Activated CD4-positive, alpha-beta T cell treated with anti-CD3 and anti-CD28 coated beads for 48 hours (primary cell): ENCODE measurements at regions not wholly inside any gene's neighbourhood (a gene's known extent, or its start where the extent isn't known, plus 50 kb on each side); places are given as distances from the start of the nearest gene placed in this dataset.
"Not testable (repeated sequence)": the region's sequence is repeated elsewhere in the genome, so short reads cannot be mapped to it uniquely, and the experiment has no call there.

ENCODE experiments used
- DNase-seq: peaks from one replicate; pipeline ENCODE4 v3.0.0-alpha.2; 2020

DNA sequence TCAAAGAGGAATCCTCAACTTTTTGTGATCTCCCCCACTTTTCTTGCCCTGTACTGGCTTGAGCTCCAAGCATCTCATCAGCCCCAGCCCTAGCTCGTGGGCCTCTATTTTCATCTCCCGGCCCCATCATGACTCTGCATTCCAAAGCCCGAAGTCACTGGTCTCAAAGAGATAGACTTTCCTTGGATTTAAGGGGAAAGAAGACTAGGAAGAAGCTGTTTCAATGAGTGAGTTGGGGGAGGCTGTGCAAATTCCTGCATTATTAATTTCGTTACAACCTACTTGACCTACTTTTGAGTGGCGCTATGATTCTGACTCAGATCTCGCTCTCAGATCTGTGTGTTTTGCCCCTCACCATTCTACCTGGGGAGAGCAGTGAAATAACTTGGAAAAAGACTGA lies 266.6 kb upstream of the TBL1XR1 start:
- no peak for DNase-seq

DNA sequence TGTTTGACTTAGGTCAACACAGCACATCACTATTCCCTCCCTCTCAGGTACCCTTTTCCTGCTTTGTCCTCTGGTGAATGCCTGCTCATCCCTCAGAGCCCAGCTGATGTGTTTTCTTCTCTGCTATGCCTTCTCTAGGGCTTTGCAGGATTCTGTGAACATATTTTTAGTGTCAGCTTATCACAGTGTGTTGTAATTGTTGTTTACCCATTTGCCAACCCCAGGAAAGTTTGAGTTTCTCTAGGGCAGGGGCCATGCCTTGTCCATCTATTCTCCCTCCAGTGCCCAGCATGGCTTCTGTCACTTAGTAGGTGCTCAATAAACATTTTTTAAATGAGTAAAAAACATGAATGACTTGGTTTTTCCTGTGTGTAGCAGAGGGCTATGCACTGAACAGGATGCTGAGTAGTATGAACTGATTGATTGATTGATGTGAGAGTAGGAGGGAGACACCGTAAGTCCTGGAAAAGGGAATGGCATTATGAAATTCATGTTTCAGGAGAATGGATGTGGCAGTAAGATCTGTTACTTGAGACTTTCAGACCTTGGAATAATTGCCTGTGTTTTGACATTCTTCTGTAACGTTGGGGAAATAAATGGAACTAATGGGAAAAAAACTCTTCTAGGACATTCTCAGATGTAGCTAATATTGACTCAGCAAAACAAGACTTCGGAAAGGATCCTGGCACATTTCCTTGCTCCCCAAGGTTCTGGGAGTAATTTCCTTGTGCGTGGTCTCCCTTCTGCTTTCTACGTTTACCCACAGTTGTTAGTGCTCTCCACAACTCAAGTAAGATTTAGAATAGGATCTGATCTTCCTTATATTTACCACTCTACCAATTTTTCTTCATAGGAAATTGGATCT lies 267.3 kb upstream of the TBL1XR1 start:
- no peak for DNase-seq

DNA sequence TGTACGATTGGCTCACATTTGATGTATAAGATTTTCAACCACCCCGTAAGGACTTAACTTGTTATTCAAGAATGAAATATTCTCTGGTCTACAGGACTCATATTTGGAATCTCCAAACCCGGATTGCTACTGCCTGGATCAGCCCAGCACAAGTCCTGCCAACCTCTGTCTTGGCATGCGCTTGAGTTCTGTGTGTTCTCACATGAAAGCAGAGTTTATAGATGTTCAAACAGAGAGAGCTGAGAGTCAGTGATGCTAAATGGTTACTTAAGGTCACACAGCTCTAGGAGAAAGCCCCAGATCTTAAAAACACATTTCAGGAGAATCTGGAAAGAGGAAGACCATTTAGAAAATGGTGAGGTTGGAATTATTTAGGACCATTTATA lies 268.0 kb upstream of the TBL1XR1 start:
- DNase-seq: no peak

DNA sequence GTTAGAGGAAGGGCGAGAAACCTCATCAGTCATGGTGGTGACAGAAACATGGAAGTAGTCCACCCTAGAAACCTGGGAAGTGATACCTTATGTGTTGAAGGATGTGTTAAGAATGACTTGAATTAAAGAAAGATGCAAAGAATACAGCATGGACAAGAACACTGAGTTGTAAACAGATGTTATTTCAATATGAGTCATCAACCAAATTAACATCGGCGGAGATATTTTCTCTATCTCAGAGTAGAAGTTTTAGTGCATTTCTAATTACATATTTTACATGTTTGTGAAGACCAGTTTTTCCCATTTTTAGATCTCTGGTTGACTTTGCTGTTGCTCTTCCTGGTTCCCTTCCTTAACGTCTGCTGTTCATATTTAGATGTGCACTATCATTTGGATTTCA lies 268.8 kb upstream of the TBL1XR1 start:
- DNase-seq: no peak

DNA sequence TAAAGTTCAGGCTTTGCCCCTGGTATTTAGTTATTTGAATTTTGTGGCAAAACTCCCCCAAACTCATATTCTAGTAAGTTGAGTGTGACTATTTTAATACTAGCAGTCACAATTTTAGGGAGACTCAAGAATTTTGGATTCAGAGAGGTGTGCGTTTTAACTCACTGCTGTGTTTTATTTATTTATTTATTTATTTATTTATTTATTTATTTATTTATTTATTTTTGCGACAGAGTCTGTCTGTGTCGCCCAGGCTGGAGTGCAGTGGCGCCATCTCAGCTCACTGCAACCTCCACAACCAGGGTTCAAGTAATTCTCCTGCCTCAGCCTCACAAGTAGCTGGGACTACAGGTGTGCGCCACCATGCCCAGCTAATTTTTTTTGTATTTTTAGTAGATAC lies 269.3 kb upstream of the TBL1XR1 start:
- DNase-seq: not testable (repeated sequence)

DNA sequence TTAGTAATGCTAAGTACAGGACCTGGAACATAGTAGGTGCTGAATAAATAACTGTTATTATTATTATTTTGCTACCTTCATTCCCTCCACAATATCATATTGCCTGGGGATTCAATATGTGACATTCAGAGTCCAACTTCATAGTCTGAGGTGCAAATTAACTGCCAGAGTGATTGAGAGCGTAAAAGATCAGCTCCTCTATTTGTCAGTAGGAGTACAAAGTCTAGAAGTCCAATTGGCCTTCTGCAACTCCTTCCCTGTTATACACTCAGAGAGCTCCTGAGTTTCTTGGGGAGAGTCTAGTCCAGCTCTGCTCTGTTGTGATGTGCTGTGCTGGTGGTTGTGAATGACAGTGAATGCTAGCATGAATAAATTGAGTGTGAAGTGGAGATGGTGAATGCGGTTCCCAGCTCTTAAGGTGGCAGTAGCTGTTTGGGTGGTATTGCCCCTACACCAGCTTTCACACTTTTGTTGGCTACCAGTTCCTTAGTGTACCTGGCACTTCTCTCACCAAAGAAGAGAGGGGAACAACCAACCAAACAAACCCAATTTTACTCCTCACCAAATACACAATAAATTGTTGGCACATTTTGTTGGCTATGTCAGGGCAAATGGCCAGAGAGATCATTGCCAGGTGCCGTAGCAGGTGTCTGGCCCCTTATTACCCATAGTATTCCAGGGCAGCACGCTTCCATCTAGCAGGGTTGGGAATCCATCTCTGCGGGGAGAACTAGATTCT lies 270.1 kb upstream of the TBL1XR1 start:
- no peak for DNase-seq

DNA sequence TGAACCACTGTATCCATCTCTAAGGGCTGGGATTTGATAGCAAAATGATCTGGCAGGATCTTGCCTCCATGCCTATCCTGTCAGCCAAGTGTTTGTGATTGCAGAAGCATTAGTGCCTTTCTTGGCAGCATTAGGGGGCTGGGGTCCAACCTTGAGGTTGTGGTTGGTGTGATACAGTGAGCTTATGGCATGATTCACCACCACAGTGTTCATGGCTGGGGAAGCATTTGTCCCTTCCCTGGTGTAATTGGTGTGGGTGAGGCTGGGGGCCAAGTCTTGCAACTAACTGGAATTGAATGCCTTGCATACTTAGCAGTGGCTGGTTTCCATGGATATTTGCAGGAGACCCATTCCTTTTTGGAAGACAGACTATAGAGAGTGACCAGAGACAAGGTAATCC lies 271.0 kb upstream of the TBL1XR1 start:
- no peak for DNase-seq

DNA sequence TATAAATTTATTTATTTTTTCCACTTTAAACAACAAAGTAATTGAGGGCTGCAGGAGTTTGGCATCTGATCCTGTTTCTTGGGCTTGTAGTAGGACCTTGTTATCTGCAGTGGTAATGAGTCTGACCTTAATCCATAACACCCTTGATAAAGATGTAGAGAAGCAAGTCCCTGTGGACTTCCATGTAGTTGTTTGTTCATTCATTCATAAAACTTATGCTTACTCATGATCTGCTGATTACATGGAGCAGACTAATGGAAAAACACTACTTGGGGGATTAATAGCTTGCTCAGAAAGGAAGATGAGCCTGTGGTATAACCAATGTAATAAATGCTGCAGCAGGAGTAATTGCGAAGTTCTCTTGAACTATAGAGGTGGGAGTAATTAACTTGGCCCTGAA lies 271.5 kb upstream of the TBL1XR1 start:
- no peak for DNase-seq

DNA sequence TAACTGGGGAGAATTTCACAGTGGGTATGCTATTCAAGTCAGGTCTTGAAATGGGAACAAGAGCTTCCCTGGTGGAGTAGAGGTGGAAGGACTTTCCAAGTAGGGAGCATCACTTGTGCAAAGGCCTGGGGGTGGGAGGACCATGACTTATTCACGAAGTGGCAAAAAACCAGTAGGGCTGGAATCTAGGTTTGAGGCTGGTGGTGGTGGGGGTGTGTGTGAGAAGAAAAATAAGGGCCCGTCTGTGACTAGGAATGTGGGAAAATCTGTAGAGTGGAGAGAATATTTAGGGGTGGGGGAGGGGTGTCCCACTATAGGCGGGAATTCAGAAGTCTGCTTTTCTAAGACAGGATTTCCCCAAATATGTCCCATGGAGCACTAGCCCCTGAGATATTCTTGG lies 271.9 kb upstream of the TBL1XR1 start:
- DNase-seq: no peak

DNA sequence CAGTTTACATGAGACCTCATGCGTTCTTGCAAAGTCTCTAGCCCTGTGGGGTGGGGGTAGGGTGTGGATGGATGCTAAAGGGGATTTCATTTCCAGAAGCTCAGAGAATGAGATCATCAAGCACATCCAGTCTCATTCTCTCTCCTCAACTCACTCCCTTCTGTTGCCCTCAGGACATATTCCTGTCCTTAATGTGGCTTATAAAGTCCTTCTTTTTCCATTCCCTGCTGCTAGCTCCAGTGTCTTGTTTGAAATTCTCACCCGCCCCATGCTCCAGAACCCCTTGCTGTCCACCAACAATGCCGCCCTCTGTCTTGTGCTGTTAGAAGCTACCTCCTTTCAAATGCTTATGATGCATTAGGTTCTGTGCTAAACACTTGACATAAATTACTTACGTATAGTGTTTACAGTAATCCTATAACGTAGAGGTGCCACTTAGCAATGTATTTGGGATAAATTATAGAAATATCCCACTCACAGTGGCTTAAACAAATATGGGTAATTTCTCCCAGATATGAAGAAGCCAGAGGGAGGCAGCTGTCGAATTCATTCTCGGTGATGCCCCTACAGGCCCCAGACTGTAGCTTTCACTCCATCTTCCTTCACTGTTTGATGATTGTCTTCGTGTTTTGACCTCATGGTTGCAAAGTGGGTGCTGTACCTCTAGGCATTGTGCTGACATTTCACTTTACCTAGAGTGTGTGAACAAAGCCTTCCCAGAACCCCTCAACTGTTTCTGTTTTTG lies 273.1 kb upstream of the TBL1XR1 start:
- no peak for DNase-seq

DNA sequence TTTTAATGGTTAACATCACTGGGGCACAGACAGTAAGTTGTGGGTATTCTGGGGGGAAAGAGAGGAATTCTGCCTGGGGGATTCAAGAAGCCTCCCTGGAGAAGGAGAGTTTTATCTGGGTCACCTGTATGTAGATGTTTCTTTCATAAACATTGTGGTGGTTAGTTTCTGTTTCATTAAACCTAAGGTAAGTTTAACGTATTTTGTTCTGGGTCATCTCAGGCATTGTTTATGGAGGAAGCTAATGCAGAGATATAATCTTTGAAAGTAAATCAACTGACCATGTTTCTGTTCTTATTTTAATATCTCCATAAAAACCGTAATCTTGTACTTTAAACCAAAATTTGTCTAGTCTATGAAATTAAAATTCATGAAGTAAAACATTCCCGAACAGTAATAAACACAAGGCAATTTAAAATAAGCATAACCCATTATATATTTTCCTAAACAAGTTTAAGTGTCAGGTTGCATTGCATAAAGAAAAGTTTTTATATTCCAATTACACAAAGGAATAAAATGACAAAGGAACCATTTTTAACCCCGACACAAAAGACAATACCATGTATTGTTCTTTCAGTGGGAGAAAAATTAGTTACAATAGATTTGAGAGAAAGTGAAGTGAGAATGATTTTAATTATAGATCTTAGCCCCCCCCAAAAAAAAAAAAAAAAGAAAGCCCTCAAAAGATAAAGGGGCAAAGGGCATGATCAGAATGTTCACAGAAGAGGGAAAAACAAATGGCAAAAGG lies 274.6 kb upstream of the TBL1XR1 start:
- no peak for DNase-seq

DNA sequence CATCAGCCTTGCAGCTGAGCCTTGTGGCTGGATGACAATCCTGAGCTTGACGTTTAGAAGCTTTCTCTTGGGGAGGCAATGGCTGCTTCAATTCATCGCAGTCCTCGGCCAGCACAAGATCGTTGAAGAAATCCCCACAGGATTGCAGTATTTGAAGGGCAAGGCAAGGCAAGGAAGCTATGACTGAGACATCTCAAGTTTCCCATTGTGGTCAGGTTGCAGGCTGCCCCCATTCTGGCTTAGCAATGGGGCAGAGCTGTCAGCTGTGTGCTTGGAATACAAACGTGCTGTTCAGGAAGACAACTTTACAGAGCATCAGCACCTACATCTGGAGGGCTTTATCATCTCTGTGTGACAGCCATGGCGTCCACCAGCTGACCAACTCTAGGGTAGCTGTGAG lies 275.9 kb upstream of the TBL1XR1 start:
- DNase-seq: no peak

DNA sequence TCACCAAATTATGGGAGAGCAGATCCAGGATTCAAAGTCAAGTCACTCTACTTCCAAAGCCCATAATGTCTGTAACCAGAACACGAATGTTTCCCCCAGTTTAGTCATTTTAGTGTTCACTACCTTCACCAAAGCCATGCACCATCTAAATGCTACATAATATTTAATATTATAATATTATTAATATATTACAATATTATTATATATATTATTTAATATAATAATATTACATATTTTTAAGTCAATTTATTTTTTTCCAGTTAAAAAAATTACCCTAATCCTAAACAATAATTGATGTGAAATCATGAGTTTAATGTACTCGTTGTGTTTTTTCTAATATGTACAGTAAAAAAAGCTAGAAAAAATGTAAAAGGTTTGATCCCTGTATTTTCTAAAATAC lies 276.6 kb upstream of the TBL1XR1 start:
- no peak for DNase-seq

DNA sequence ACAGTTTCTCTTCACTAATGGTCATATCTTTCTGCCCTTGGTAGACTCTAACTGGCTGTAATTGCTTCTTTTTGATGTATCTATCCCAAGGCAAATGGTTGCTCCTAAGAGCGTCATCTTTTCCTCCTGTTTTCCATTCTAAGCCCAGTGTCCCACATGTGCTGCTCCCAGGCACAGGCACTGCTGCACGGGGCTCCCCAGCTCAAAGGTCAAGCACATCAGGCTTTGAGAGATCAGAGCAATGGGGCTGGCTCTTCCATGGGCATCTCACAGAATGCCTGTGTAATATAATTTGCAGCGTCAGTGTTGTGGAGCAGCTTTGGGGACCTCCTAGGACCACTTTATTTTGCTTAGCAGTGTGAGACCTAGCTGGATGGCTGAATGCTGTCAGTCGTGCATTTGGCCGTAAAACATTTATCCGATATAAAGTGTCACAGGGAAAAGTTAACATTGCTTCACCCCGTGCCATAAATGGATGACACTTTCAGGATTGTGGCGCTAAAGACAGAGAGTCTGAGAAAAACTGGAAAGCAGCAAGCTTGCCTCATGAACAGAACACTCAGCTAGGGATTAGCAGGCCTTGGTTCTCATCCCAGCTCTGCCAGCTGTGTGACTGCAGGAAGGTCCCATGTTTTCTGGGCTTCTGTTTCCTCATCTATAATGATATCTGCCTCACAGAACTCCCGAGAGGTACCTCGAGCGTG lies 277.5 kb upstream of the TBL1XR1 start:
- DNase-seq: no peak

DNA sequence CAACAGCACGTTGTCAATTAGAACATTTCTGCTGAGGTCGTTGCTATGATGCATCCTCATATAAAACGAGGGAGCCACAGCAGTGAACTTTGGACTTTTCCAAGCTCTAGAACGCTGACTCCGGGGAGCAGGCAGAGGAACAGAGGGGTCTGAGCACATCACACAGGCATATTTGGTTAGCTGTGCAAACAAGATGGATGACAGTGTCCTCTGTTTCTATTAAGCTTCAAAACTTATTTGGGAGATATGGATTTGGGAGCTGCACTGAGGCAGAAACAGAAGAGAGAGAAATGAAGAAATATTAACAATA lies 278.0 kb upstream of the TBL1XR1 start:
- DNase-seq: no peak

DNA sequence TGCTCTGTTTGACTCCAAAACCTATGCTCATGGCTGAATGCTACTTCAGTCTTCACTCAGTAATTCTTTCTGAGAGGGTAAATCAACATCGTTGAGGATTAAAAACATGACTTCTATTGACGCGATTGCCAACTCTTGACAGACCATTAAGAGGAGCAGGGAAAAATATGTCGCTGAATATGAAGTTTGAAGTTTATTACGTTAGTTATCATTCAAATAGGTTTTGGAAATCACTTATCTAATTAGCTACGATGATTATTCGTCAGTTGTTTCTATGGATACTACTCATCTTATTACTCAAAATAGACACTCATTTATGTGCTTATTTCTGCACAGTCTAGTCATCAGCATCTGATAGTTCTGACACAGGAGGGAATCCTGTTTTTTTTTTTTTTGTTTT lies 279.2 kb upstream of the TBL1XR1 start:
- DNase-seq: no peak

DNA sequence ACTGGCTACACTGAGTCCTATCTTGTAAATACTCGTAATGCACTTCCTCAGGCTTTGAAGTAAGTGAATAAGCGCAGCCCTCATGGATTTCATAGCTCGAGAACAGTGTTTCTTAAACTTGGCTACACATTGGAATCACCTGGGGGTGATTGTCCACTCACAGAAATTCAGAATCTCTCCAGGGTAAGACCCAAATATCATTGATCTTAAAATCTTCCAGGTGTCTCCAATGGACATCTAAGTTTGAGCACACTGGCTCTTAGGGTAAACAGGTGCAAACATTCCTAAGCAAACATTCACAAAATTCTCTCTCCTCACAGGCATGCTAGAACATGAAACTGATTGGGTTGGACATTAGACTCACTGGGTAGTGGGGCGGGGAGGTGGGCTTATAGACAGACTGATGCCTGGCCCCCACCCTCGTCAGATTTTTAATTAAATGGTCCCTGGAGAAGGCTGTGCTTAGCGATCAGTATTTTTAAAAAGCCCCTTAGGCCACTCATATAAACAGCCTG lies 279.7 kb upstream of the TBL1XR1 start:
- DNase-seq: no peak

DNA sequence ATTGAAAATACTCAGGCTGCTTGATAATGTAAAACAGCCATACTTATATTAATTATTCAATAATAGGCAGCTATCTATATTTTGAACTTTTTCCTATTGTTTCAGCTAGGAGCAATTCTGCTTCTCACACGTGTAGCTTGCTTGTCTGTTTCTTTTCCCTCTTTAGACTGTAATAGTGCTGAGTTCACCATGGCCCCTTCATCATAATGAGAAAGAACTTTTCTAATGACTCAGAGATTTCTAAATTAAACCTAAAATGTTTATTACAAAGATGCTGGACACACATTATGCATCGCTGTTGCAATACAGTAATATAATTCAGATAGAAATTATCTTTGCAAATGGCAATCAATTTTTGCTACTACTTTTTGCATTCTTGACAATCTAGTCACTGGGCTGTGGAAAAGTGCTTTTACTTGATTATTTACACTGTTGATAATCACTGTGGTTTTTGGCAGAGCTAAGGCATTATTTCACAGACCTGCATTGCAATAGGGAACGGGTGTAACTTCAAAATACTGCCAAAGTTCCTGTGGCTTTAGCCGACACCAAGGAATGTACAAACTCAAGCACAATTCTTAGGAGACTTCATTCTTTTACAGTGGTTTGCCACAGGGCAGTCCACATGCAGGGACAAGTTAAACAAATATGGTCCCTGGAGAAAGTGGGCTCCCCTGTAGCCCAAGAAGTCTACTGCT lies 281.0 kb upstream of the TBL1XR1 start:
- no peak for DNase-seq

DNA sequence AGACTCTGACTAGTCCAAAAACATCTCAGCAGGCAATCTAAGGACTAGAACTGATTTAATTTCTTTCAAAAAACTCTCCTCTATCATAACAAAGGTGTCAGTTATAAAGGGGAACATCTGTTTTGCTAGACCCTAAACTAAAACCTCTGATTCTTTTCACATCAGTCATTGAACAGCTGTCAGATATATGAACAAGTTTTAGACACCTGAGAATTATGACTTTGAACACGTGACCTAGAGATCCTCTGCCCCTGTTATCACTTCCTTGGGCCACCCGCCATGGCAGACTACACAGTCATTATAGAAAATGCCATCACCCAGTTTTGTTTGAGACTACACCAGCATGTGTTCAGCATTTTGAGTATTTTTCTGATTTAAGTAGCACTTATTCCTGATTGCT lies 282.3 kb upstream of the TBL1XR1 start:
- DNase-seq: no peak

DNA sequence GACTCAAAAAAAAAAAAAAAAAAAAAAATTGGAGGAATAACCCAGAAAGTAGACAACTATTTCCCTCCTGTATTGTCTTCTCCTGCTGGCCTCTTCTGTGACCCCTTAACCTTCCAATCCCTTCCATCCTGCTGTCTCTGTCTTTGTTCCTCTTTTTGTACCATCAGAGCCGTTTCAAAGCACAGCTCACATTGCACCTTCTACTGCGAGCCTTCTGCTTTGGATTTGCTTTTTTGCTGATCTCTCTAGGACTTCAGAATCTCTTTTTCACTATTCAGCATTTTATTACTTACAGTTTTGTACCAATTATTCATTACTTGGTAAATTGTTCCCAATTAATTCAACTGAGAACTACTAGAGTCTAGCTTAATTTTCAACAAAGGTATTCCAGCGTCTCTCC lies 284.0 kb upstream of the TBL1XR1 start:
- DNase-seq: no peak

DNA sequence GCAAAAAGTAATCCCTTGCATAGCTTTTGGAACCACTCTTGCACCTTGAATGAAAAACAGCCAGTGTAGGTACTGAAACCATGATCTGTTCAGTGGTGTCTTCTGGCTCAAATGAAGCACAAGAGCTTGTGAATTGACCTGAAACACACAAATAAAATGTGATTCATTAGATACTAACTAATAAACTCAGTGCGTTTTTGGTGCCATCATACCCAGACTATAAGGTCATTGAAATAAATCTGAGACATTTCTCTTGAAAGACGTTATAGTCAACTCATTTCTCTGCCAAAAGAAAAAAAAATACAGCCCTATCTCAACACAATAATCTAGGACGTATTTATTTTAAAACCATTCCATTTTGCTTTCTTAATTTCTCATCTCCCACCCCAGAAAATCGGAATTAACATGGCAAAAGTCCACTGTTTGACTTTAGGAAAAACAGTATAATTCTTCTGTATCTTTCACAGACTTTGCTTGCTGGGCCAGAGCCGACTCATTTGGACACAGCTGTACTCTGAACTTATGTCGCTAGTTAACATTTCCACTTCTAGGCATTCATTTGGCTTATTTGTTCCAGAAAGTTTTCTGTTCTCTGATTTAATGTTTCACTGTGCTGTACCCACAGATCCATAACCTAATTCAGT lies 284.9 kb upstream of the TBL1XR1 start:
- DNase-seq: no peak
